HepG2 (cell line): ENCODE measurements at regions not wholly inside any gene's neighbourhood (a gene's known extent, or its start where the extent isn't known, plus 50 kb on each side); places are given as distances from the start of the nearest gene placed in this dataset.

Source experiments
- ATAC-seq: fragments of 200-7000 bp; cut with Tn5 transposase; 3 replicates; pipeline ENCODE4 v1.9.1; 2020; ENCODE audit warnings: mild to moderate bottlenecking, moderate library complexity
- BruUV-seq: library from RNA; stranded (reverse); fragments of 400-500 nt; replicated peaks from 2 replicates; lab custom pipeline; 2021; lab: Mats Ljungman, UMichigan
- CTCF ChIA-PET: fragments of 300-600 bp; formaldehyde crosslinking; extraction: SDS; loops from one replicate; lab custom pipeline; 2021; ENCODE audit warnings: low total read pairs, inconsistent platforms, low intra/inter-chr PET ratio; lab: Yijun Ruan, JAX
- POLR2A ChIA-PET: fragments of 350-600 bp; sonication (Branson Sonifier 250); formaldehyde crosslinking; loops from one replicate; lab custom pipeline; 2020; ENCODE audit warnings: antibody characterized with exemption, inconsistent platforms; lab: Yijun Ruan, JAX
- DNase-seq: peaks from one replicate; pipeline ENCODE4 v3.0.0-alpha.2; 2015; ENCODE audit warnings: low spot score
- FAIRE-seq: peaks from 3 replicates; lab custom pipeline; 2011; peaks lifted over from hg19 to GRCh38; lab: Jason Lieb, UNC
- H2AFZ ChIP-seq: one replicate; pipeline ENCODE4 v1.6.1; 2011; ENCODE audit warnings: low read length, inconsistent platforms
- H3K27ac ChIP-seq: fragments of 300-600 bp; 3 replicates; pipeline ENCODE4 v1.8.0; 2011; ENCODE audit warnings: mixed run types, mild to moderate bottlenecking, mixed read lengths, low read length, inconsistent platforms; ENCODE audit not compliant: insufficient read depth; ENCODE audit errors: extremely low read length
- H3K27me3 ChIP-seq, 2 experiments: fragments of 200-600 bp in 1 of 2; 2 replicates in 1 of 2; 3 replicates in 1 of 2; pipeline versions ENCODE4 v1.6.0 to v1.8.0; 2011; ENCODE audit warnings: low read length in 2 of 2, mild to moderate bottlenecking in 2 of 2, moderate library complexity in 2 of 2, inconsistent platforms in 1 of 2; ENCODE audit not compliant: insufficient read depth in 2 of 2, control insufficient read depth in 1 of 2
- H3K36me3 ChIP-seq, 2 experiments: fragments of 200-600 bp in 1 of 2; replicated peaks in 1 of 2; 2 replicates in 1 of 2; 3 replicates in 1 of 2; pipeline versions ENCODE4 v1.5.1 to v1.8.0; 2011; ENCODE audit warnings: low read length in 2 of 2, inconsistent platforms in 1 of 2; ENCODE audit not compliant: insufficient read depth in 2 of 2, control insufficient read depth in 1 of 2
- H3K4me1 ChIP-seq: 2 replicates; pipeline ENCODE4 v1.5.1; 2012; ENCODE audit warnings: low read length, inconsistent platforms; ENCODE audit not compliant: insufficient read depth
- H3K4me2 ChIP-seq: 2 replicates; pipeline ENCODE4 v1.6.0; 2011; ENCODE audit warnings: low read depth, low read length, inconsistent platforms
- H3K4me3 ChIP-seq, 3 experiments: fragments of 200-600 bp in 1 of 3; sonication (generic), shearing (Covaris generic) in 1 of 3; replicated peaks in 1 of 3; 2 replicates each; pipeline ENCODE4 v1.5.1; 2011 to 2016; ENCODE audit warnings: low read length in 3 of 3, inconsistent platforms in 2 of 3, low read depth in 2 of 3, mild to moderate bottlenecking in 2 of 3, control low read depth in 1 of 3, mixed read lengths in 1 of 3; ENCODE audit not compliant: insufficient read depth in 1 of 3
- H3K79me2 ChIP-seq: one replicate; pipeline ENCODE4 v1.6.1; 2011; ENCODE audit warnings: low read length, inconsistent platforms; ENCODE audit not compliant: insufficient read depth
- H3K9ac ChIP-seq: 2 replicates; pipeline ENCODE4 v1.6.0; 2011; ENCODE audit warnings: mild to moderate bottlenecking, low read depth, low read length, inconsistent platforms; ENCODE audit not compliant: insufficient read depth
- H3K9me3 ChIP-seq: 2 replicates; pipeline ENCODE4 v1.5.1; 2012; ENCODE audit warnings: mild to moderate bottlenecking, low read length
- H4K20me1 ChIP-seq: 2 replicates; pipeline ENCODE4 v1.6.0; 2011; ENCODE audit warnings: inconsistent platforms, mild to moderate bottlenecking, low read length, moderate library complexity; ENCODE audit not compliant: insufficient read depth
- ATF7 ChIP-seq, 2 experiments: fragments of 450-650 bp in 1 of 2; sonication (generic) in 1 of 2; formaldehyde crosslinking in 1 of 2; IDR thresholded peaks; 2 replicates each; pipeline versions ENCODE4 v1.4.0 to v1.6.1; 2016 to 2020; ENCODE audit warnings: antibody characterized with exemption in 1 of 2, mild to moderate bottlenecking in 1 of 2, missing genetic modification reagents in 1 of 2
- CBX2 ChIP-seq, 2 experiments: fragments of 200-600 bp in 1 of 2; sonication (generic); formaldehyde crosslinking in 1 of 2; IDR thresholded peaks; 2 replicates each; pipeline versions ENCODE4 v1.7.0 to v1.8.1; 2018 to 2022; ENCODE audit warnings: low read depth in 2 of 2, low read length in 1 of 2, mild to moderate bottlenecking in 1 of 2, missing genetic modification reagents in 1 of 2
- ESRRA ChIP-seq: sonication (generic); formaldehyde crosslinking; IDR thresholded peaks from 2 replicates; pipeline ENCODE4 v1.5.1; 2020; ENCODE audit warnings: mild to moderate bottlenecking, low read depth, missing genetic modification reagents
- FOXP1 ChIP-seq, 2 experiments: fragments of 450-650 bp in 1 of 2; IDR thresholded peaks; 2 replicates each; pipeline ENCODE4 v1.6.1; 2017 to 2018; ENCODE audit warnings: antibody characterized with exemption in 1 of 2
- HNF4A ChIP-seq: sonication (generic); formaldehyde crosslinking; IDR thresholded peaks from 2 replicates; pipeline ENCODE4 v1.4.0; 2020; ENCODE audit warnings: missing genetic modification reagents
- PLRG1 ChIP-seq: fragments of 450-650 bp; conservative IDR thresholded peaks from 2 replicates; pipeline ENCODE4 v1.6.1; 2016
- RCOR2 ChIP-seq: IDR thresholded peaks from 2 replicates; pipeline ENCODE4 v1.6.1; 2016; ENCODE audit warnings: missing biosample characterization, missing genetic modification reagents
- TOE1 ChIP-seq: sonication (generic); formaldehyde crosslinking; IDR thresholded peaks from 2 replicates; pipeline ENCODE4 v1.4.0; 2020; ENCODE audit warnings: mild to moderate bottlenecking, missing genetic modification reagents
- YEATS2 ChIP-seq: sonication (generic); formaldehyde crosslinking; IDR thresholded peaks from 2 replicates; pipeline ENCODE4 v1.4.0; 2020; ENCODE audit warnings: missing genetic modification reagents, borderline replicate concordance
- ZBTB44 ChIP-seq: sonication (generic); formaldehyde crosslinking; IDR thresholded peaks from 2 replicates; pipeline ENCODE4 v1.4.0; 2020; ENCODE audit warnings: missing genetic modification reagents
- ZNF501 ChIP-seq: sonication (generic); formaldehyde crosslinking; IDR thresholded peaks from 2 replicates; pipeline ENCODE4 v1.5.1; 2020; ENCODE audit warnings: mild to moderate bottlenecking, moderate library complexity, missing genetic modification reagents
- ZNF563 ChIP-seq: sonication (generic); formaldehyde crosslinking; IDR thresholded peaks from 2 replicates; pipeline ENCODE4 v1.8.0; 2022; ENCODE audit warnings: mild to moderate bottlenecking, moderate library complexity, missing genetic modification reagents
- ZNF775 ChIP-seq: sonication (generic); formaldehyde crosslinking; IDR thresholded peaks from 2 replicates; pipeline ENCODE4 v1.4.0; 2020; ENCODE audit warnings: missing genetic modification reagents, mild to moderate bottlenecking, moderate library complexity, borderline replicate concordance
- ZNF839 ChIP-seq: sonication (generic); formaldehyde crosslinking; IDR thresholded peaks from 2 replicates; pipeline ENCODE4 v1.4.0; 2020; ENCODE audit warnings: missing genetic modification reagents, mild to moderate bottlenecking, borderline replicate concordance
- ZSCAN20 ChIP-seq: sonication (generic); formaldehyde crosslinking; IDR thresholded peaks from 2 replicates; pipeline ENCODE4 v1.4.0; 2020; ENCODE audit warnings: missing genetic modification reagents, mild to moderate bottlenecking, borderline replicate concordance
- WGBS: methylation state at CpG from one replicate; pipeline ENCODE4 v1.1.6; 2017; ENCODE audit warnings: low lambda C conversion rate; 5-methylcytosine and 5-hydroxymethylcytosine counted together
- in situ Hi-C: cut with HindIII; loops from 2 replicates; pipeline ENCODE4 v1.10.0; 2017; ENCODE audit warnings: low pct_unique_long_range_greater_than_20kb; ENCODE audit not compliant: extremely low pct_ligation_motif_present
- intact Hi-C: fragments of 100-400 bp; cut with micrococcal nuclease; formaldehyde crosslinking; loops from one replicate; pipeline ENCODE4 v1.10.0; 2022; ENCODE audit not compliant: unreplicated experiment
- TF ChIP-seq, protein P1 (sequence below): sonication (generic); formaldehyde crosslinking; IDR thresholded peaks from 2 replicates; pipeline ENCODE4 v1.8.1; 2023; ENCODE audit warnings: mild to moderate bottlenecking, missing genetic modification reagents
- TF ChIP-seq, protein P2 (sequence below): sonication (generic); formaldehyde crosslinking; IDR thresholded peaks from 2 replicates; pipeline ENCODE4 v1.4.0; 2020; ENCODE audit warnings: mild to moderate bottlenecking, missing genetic modification reagents

- no peak overlapping the region for H3K9ac ChIP-seq
- ChIA-PET POLR2A (no interaction called here), CTCF (no interaction called here)
- no peak overlapping the region for H2AFZ ChIP-seq
- H3K4me1 ChIP-seq, result no peaks in the 10 kb centered on the region
- H3K36me3 ChIP-seq, result no peaks in the 10 kb centered on the region
- no peak overlapping the region for H3K27ac ChIP-seq
- H3K27me3 ChIP-seq, result peaks cover 0 to 18% of the 10 kb centered on the region in 2 experiments; a peak in 3 of 5 replicates
- no peak for TF ChIP-seq YEATS2 (CRISPR knock-in tag)
- TF ChIP-seq ZNF775, result no peak
- no peak for TF ChIP-seq ZNF839 (CRISPR knock-in tag)
- TF ChIP-seq CBX2 (IDR thresholded peaks at IDR 0.05; ENCODE audit: low read depth, low read length), result no peak
- no peak for TF ChIP-seq CBX2 (CRISPR knock-in tag; IDR thresholded peaks at IDR 0.05; ENCODE audit: low read depth)
- no peak for TF ChIP-seq HNF4A (CRISPR knock-in tag)
- FAIRE-seq, result no peak
- no TSS peak for BruUV-seq
- intact Hi-C loops (no loop called here), in situ Hi-C loops (no loop called here)
- no peaks in the 10 kb centered on the region for H3K79me2 ChIP-seq
- H3K4me2 ChIP-seq, result no peak overlapping the region
- no peak for DNase-seq
- H3K4me3 ChIP-seq, result no peak overlapping the region
- no peak for ATAC-seq
- H4K20me1 ChIP-seq, result no peaks in the 10 kb centered on the region
- 2% methylated on average over 3 of the region's 3 CpGs for WGBS
- no peaks in the 10 kb centered on the region for H3K9me3 ChIP-seq
Measured at GRCh38 chr2:60629305-60629662, 75.8 kb upstream of the BCL11A start.

- DNase-seq (no peak), FAIRE-seq (no peak), ATAC-seq (no peak)
- H3K36me3 ChIP-seq, result no peaks in the 10 kb centered on the region
- BruUV-seq, result no TSS peak
- H3K79me2 ChIP-seq, result no peaks in the 10 kb centered on the region
- no peaks in the 10 kb centered on the region for H4K20me1 ChIP-seq
- peaks cover 0 to 24% of the 10 kb centered on the region in 2 experiments; a peak in 3 of 5 replicates for H3K27me3 ChIP-seq
- no peak overlapping the region for H3K27ac ChIP-seq
- POLR2A ChIA-PET, result no interaction called here
- H3K9me3 ChIP-seq, result no peaks in the 10 kb centered on the region
- no peak overlapping the region for H2AFZ ChIP-seq
- in situ Hi-C loops, result no loop called here
- no peak overlapping the region for H3K4me2 ChIP-seq
- no peaks in the 10 kb centered on the region for H3K4me1 ChIP-seq
- intact Hi-C loops, result no loop called here
- no peak overlapping the region for H3K4me3 ChIP-seq
- CTCF ChIA-PET, result no interaction called here
- no peak overlapping the region for H3K9ac ChIP-seq
- WGBS, result 12% methylated on average over 4 of the region's 4 CpGs
- TF ChIP-seq ZSCAN20 (CRISPR knock-in tag) (no peak), PLRG1 (no peak), FOXP1 (IDR thresholded peaks at IDR 0.05) (no peak), FOXP1 (CRISPR knock-in tag; IDR thresholded peaks at IDR 0.05) (no peak), ZBTB44 (no peak), ATF7 (IDR thresholded peaks at IDR 0.05) (no peak), ATF7 (CRISPR knock-in tag; IDR thresholded peaks at IDR 0.05) (no peak), ZNF501 (CRISPR knock-in tag) (no peak), TOE1 (CRISPR knock-in tag) (no peak), RCOR2 (no peak), ZNF563 (CRISPR knock-in tag) (no peak), ESRRA (CRISPR knock-in tag) (no peak)
- TF ChIP-seq, protein P1, sequence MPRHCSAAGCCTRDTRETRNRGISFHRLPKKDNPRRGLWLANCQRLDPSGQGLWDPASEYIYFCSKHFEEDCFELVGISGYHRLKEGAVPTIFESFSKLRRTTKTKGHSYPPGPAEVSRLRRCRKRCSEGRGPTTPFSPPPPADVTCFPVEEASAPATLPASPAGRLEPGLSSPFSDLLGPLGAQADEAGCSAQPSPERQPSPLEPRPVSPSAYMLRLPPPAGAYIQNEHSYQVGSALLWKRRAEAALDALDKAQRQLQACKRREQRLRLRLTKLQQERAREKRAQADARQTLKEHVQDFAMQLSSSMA (CRISPR knock-in tag), result no peak
- TF ChIP-seq, protein P2, sequence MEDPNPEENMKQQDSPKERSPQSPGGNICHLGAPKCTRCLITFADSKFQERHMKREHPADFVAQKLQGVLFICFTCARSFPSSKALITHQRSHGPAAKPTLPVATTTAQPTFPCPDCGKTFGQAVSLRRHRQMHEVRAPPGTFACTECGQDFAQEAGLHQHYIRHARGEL (CRISPR knock-in tag), result no peak
Measured at GRCh38 chr2:60629801-60630385, 76.4 kb upstream of the BCL11A start.
